Endothelial cell of umbilical vein (primary cell): ENCODE measurements at regions not wholly inside any gene's neighbourhood (a gene's known extent, or its start where the extent isn't known, plus 50 kb on each side); places are given as distances from the start of the nearest gene placed in this dataset.

ENCODE experiments used
- BruUV-seq: library from RNA; stranded (reverse); fragments of 400-500 nt; replicated peaks from 2 replicates; lab custom pipeline; 2021; lab: Mats Ljungman, UMichigan
- CTCF ChIA-PET: fragments of 300-600, 350-600 bp; sonication (Branson Sonifier 250); formaldehyde crosslinking; loops from one replicate; lab custom pipeline; 2021; ENCODE audit warnings: antibody characterized with exemption, inconsistent platforms; lab: Charles Lee
- POLR2A ChIA-PET: fragments of 300-600, 350-600 bp; sonication (Branson Sonifier 250); formaldehyde crosslinking; loops from one replicate; lab custom pipeline; 2021; ENCODE audit warnings: antibody characterized with exemption, inconsistent platforms; lab: Charles Lee
- DNase-seq: peaks from one replicate; pipeline ENCODE4 v3.0.0-alpha.2; 2011; ENCODE audit warnings: low read depth, low spot score
- FAIRE-seq: peaks from 2 replicates; lab custom pipeline; 2011; peaks lifted over from hg19 to GRCh38; lab: Jason Lieb, UNC
- H2AFZ ChIP-seq: 2 replicates; pipeline ENCODE4 v1.6.0; 2012; ENCODE audit warnings: low read depth, low read length, control low read depth, inconsistent platforms
- H3K27ac ChIP-seq: 2 replicates; pipeline ENCODE4 v1.5.1; 2011; ENCODE audit warnings: low read depth, mild to moderate bottlenecking, control low read depth, low read length, moderate library complexity; ENCODE audit not compliant: insufficient read depth
- H3K27me3 ChIP-seq, 2 experiments: 2 replicates each; pipeline versions ENCODE4 v1.6.0 to v1.6.1; 2011; ENCODE audit warnings: low read length in 2 of 2, mixed read lengths in 1 of 2; ENCODE audit not compliant: control insufficient read depth in 2 of 2, insufficient read depth in 2 of 2
- H3K36me3 ChIP-seq, 2 experiments: 2 replicates in 1 of 2; 3 replicates in 1 of 2; pipeline ENCODE4 v1.5.1; 2011; ENCODE audit warnings: low read length in 2 of 2, mild to moderate bottlenecking in 1 of 2, moderate library complexity in 1 of 2; ENCODE audit not compliant: control insufficient read depth in 2 of 2, insufficient read depth in 2 of 2; ENCODE audit errors: extremely low read depth in 1 of 2
- H3K4me1 ChIP-seq: 3 replicates; pipeline ENCODE4 v1.5.1; 2011; ENCODE audit warnings: mild to moderate bottlenecking, low read length; ENCODE audit not compliant: control insufficient read depth, insufficient read depth; ENCODE audit errors: extremely low read depth
- H3K4me2 ChIP-seq: 2 replicates; pipeline ENCODE4 v1.6.1; 2011; ENCODE audit warnings: low read length, control low read depth, mixed read lengths; ENCODE audit not compliant: insufficient read depth
- H3K4me3 ChIP-seq, 3 experiments: fragments of 200-600 bp in 1 of 3; sonication (generic), shearing (Covaris generic) in 1 of 3; replicated peaks in 1 of 3; 2 replicates each; pipeline ENCODE4 v1.5.1; 2011 to 2016; ENCODE audit warnings: control low read depth in 3 of 3, low read length in 3 of 3, mild to moderate bottlenecking in 2 of 3, inconsistent platforms in 1 of 3, low read depth in 1 of 3, moderate library complexity in 1 of 3; ENCODE audit not compliant: insufficient read depth in 1 of 3
- H3K79me2 ChIP-seq: 2 replicates; pipeline ENCODE4 v1.6.0; 2012; ENCODE audit warnings: low read length, inconsistent platforms; ENCODE audit not compliant: control insufficient read depth, insufficient read depth
- H3K9ac ChIP-seq: replicated peaks from 2 replicates; pipeline ENCODE3; 2011; ENCODE audit warnings: low read length, control low read depth; ENCODE audit not compliant: insufficient read depth; ENCODE audit errors: extremely low read depth
- H3K9me1 ChIP-seq: replicated peaks from 3 replicates; pipeline ENCODE4 v1.6.0; 2011; ENCODE audit warnings: mild to moderate bottlenecking, low read length; ENCODE audit not compliant: control insufficient read depth, insufficient read depth; ENCODE audit errors: extremely low read depth
- H3K9me3 ChIP-seq: replicated peaks from 2 replicates; pipeline ENCODE4 v1.5.1; 2012; ENCODE audit warnings: low read length, inconsistent platforms; ENCODE audit not compliant: control insufficient read depth, insufficient read depth
- H4K20me1 ChIP-seq: replicated peaks from 2 replicates; pipeline ENCODE3; 2011; ENCODE audit warnings: mild to moderate bottlenecking, low read length; ENCODE audit not compliant: control insufficient read depth, insufficient read depth; ENCODE audit errors: extremely low read depth
- EZH2 ChIP-seq: IDR thresholded peaks from 2 replicates; pipeline ENCODE4 v1.6.1; 2012; ENCODE audit warnings: borderline replicate concordance, low read depth, mild to moderate bottlenecking, moderate library complexity, low read length, inconsistent platforms; ENCODE audit not compliant: severe bottlenecking
- FOS ChIP-seq: IDR thresholded peaks from 2 replicates; pipeline ENCODE4 v1.6.1; 2011; ENCODE audit warnings: mild to moderate bottlenecking, low read length, moderate library complexity, borderline replicate concordance; ENCODE audit not compliant: insufficient read depth
- GATA2 ChIP-seq: IDR thresholded peaks from 2 replicates; pipeline ENCODE4 v1.7.0; 2011; ENCODE audit warnings: low read depth, mild to moderate bottlenecking, moderate library complexity, mixed read lengths, low read length; ENCODE audit not compliant: insufficient read length, insufficient read depth
- JUN ChIP-seq: IDR thresholded peaks from 2 replicates; pipeline ENCODE4 v1.6.1; 2011; ENCODE audit warnings: borderline replicate concordance, low read depth; ENCODE audit not compliant: insufficient read length, insufficient read depth
- MYC ChIP-seq: IDR thresholded peaks from one replicate; pipeline ENCODE4 v1.6.1; 2011; ENCODE audit warnings: mild to moderate bottlenecking, low read depth, low read length
- POLR2A ChIP-seq: IDR thresholded peaks from 2 replicates; pipeline ENCODE4 v1.6.1; 2012; ENCODE audit warnings: low read depth, mild to moderate bottlenecking, control low read depth, low read length
- POLR2AphosphoS5 ChIP-seq: IDR thresholded peaks from 2 replicates; pipeline ENCODE4 v1.6.1; 2012; ENCODE audit warnings: low read depth, mild to moderate bottlenecking, control low read depth, low read length, moderate library complexity; ENCODE audit not compliant: insufficient read depth
- dilution Hi-C: fragments of 300-500 bp; cut with MboI; formaldehyde crosslinking; loops from one replicate; pipeline ENCODE4 v1.15.0; 2019; ENCODE audit warnings: low sequenced_read_pairs; ENCODE audit not compliant: extremely low pct_ligation_motif_present
- intact Hi-C: fragments of 100-400 bp; cut with micrococcal nuclease; formaldehyde crosslinking; loops from one replicate; pipeline ENCODE4 v1.10.0; 2022
- TF ChIP-seq, protein P1 (sequence below): IDR thresholded peaks from 2 replicates; pipeline ENCODE4 v1.6.1; 2011; ENCODE audit not compliant: insufficient read depth, insufficient read length
- TF ChIP-seq, protein P2 (sequence below), 2 donors: IDR thresholded peaks; 1 replicate in 1 of 2; 2 replicates in 1 of 2; pipeline ENCODE4 v1.5.1; 2011; ENCODE audit warnings: low read length in 2 of 2, mild to moderate bottlenecking in 2 of 2, moderate library complexity in 2 of 2, control low read depth in 1 of 2, inconsistent platforms in 1 of 2, low read depth in 1 of 2; ENCODE audit not compliant: insufficient read depth in 1 of 2; ENCODE audit errors: extremely low read depth in 1 of 2

DNA sequence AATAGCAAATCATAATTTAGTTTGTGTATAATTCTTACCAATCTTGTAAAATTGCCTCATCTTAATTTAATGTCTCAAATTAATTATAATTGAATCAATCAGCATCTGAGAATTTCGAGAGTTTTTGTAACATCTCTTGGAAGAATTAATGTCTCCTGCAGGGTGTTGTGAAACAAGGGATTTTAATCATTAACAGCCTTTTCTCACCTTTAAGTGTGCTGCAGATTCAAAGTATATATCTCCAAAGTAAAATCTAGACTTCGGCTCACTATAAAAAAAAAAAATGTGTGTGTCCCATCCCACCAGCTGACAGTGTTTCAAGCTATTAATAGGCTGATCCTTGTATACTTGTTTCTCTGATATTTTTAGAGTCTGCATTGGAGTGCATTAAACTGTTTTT is 603.1 kb downstream of the ETNK1 start:
- H3K9me1 ChIP-seq, result no peaks in the 10 kb centered on the region
- no peak overlapping the region for H2AFZ ChIP-seq
- TF ChIP-seq JUN, result no peak
- TF ChIP-seq, protein P1, sequence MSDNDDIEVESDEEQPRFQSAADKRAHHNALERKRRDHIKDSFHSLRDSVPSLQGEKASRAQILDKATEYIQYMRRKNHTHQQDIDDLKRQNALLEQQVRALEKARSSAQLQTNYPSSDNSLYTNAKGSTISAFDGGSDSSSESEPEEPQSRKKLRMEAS, result no peak
- TF ChIP-seq POLR2A, result no peak
- TF ChIP-seq, protein P2, sequence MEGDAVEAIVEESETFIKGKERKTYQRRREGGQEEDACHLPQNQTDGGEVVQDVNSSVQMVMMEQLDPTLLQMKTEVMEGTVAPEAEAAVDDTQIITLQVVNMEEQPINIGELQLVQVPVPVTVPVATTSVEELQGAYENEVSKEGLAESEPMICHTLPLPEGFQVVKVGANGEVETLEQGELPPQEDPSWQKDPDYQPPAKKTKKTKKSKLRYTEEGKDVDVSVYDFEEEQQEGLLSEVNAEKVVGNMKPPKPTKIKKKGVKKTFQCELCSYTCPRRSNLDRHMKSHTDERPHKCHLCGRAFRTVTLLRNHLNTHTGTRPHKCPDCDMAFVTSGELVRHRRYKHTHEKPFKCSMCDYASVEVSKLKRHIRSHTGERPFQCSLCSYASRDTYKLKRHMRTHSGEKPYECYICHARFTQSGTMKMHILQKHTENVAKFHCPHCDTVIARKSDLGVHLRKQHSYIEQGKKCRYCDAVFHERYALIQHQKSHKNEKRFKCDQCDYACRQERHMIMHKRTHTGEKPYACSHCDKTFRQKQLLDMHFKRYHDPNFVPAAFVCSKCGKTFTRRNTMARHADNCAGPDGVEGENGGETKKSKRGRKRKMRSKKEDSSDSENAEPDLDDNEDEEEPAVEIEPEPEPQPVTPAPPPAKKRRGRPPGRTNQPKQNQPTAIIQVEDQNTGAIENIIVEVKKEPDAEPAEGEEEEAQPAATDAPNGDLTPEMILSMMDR (IDR thresholded peaks at IDR 0.05; ENCODE audit: extremely low read depth in 1 of 2, insufficient read depth in 1 of 2, low read depth in 1 of 2, low read length in 2 of 2), result no peak
- no peak for TF ChIP-seq GATA2
- TF ChIP-seq EZH2, result no peak
- TF ChIP-seq FOS, result no peak
- TF ChIP-seq MYC, result no peak
- no peak for TF ChIP-seq POLR2AphosphoS5
- no peak overlapping the region for H3K27ac ChIP-seq
- H4K20me1 ChIP-seq, result no peaks in the 10 kb centered on the region
- H3K9me3 ChIP-seq, result no peaks in the 10 kb centered on the region
- H3K79me2 ChIP-seq, result no peaks in the 10 kb centered on the region
- H3K36me3 ChIP-seq, result no peaks in the 10 kb centered on the region
- no TSS peak for BruUV-seq
- ChIA-PET POLR2A (no interaction called here), CTCF (no interaction called here)
- intact Hi-C loops, result no loop called here
- FAIRE-seq (no peak), DNase-seq (no peak)
- dilution Hi-C loops, result no loop called here
- H3K4me3 ChIP-seq, result no peak overlapping the region
- H3K9ac ChIP-seq, result no peak overlapping the region
- no peak overlapping the region for H3K4me2 ChIP-seq
- H3K4me1 ChIP-seq, result no peaks in the 10 kb centered on the region
- H3K27me3 ChIP-seq, result no peaks in the 10 kb centered on the region
